GM03348 (cell line): ENCODE measurements at regions not wholly inside any gene's neighbourhood (a gene's known extent, or its start where the extent isn't known, plus 50 kb on each side); places are given as distances from the start of the nearest gene placed in this dataset.
A peak's percentile ranks its signal among the peaks of the same experiment; 100 is the strongest.

Experiments used
- DNase-seq: peaks from one replicate; pipeline ENCODE4 v3.0.0; 2012; ENCODE audit warnings: low spot score

- DNase-seq: peak; percentile 41
Measured at GRCh38 chr3:70120357-70120966, 120.9 kb downstream of the SAMMSON start.

GRCh38 chr3:70127192-70127591 is 127.7 kb downstream of the SAMMSON start:
- no peak for DNase-seq

- DNase-seq: no peak
Measured at GRCh38 chr3:70137366-70137765, 137.8 kb downstream of the SAMMSON start.

GRCh38 chr3:70138606-70139005 is 139.1 kb downstream of the SAMMSON start:
- no peak for DNase-seq
